Ishikawa (cell line): ENCODE measurements at regions not wholly inside any gene's neighbourhood (a gene's known extent, or its start where the extent isn't known, plus 50 kb on each side); places are given as distances from the start of the nearest gene placed in this dataset.

Experiments
- CREB1 ChIP-seq: IDR thresholded peaks from 2 replicates; pipeline ENCODE4 v1.6.1; 2012; ENCODE audit warnings: low read depth
- FOXM1 ChIP-seq: IDR thresholded peaks from 2 replicates; pipeline ENCODE4 v1.6.1; 2012; ENCODE audit warnings: low read depth, borderline replicate concordance
- NFIC ChIP-seq: IDR thresholded peaks from 2 replicates; pipeline ENCODE4 v1.6.1; 2012
- RAD21 ChIP-seq: IDR thresholded peaks from 2 replicates; pipeline ENCODE4 v1.6.1; 2012; ENCODE audit warnings: low read depth
- TAF1 ChIP-seq: IDR thresholded peaks from 2 replicates; pipeline ENCODE4 v1.6.1; 2012; ENCODE audit warnings: low read depth, mild to moderate bottlenecking
- YY1 ChIP-seq: IDR thresholded peaks from 2 replicates; pipeline ENCODE4 v1.6.1; 2012; ENCODE audit warnings: low read depth
- TF ChIP-seq, protein P1 (sequence below): IDR thresholded peaks from 2 replicates; pipeline ENCODE4 v1.6.1; 2012
- TF ChIP-seq, protein P2 (sequence below): IDR thresholded peaks from 2 replicates; pipeline ENCODE4 v1.6.1; 2012; ENCODE audit warnings: low read depth, mild to moderate bottlenecking

DNA sequence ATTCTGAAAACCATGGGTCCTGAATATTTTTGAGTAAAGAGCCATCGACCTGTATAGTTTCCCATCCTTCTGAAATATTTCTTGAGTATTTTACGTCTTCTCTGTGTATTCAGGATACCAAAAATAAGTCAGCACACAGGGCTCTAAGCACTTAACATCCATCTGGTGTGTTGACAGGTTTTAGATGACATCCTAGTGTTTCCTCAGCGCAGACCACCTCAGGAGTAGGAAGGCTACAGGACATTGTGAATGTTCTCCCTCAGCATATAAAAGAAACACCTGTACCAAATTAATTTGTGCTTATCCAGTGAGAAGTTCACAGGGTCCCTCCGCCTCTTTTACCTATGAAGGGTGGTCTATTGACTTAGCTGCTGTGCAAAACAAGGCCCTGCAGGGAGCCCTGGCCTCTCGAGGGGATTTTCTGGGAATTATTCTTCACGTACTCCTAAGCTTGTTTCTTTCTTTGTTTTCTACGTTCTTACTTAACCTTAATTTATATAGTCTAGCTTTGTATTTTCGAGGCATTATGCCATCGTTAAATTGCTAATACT is 241.8 kb downstream of the FBXO8 start:
- TF ChIP-seq YY1 (no peak), RAD21 (no peak), FOXM1 (no peak), TAF1 (no peak), NFIC (no peak), CREB1 (no peak)
- TF ChIP-seq, protein P1, sequence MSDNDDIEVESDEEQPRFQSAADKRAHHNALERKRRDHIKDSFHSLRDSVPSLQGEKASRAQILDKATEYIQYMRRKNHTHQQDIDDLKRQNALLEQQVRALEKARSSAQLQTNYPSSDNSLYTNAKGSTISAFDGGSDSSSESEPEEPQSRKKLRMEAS: no peak
- TF ChIP-seq, protein P2, sequence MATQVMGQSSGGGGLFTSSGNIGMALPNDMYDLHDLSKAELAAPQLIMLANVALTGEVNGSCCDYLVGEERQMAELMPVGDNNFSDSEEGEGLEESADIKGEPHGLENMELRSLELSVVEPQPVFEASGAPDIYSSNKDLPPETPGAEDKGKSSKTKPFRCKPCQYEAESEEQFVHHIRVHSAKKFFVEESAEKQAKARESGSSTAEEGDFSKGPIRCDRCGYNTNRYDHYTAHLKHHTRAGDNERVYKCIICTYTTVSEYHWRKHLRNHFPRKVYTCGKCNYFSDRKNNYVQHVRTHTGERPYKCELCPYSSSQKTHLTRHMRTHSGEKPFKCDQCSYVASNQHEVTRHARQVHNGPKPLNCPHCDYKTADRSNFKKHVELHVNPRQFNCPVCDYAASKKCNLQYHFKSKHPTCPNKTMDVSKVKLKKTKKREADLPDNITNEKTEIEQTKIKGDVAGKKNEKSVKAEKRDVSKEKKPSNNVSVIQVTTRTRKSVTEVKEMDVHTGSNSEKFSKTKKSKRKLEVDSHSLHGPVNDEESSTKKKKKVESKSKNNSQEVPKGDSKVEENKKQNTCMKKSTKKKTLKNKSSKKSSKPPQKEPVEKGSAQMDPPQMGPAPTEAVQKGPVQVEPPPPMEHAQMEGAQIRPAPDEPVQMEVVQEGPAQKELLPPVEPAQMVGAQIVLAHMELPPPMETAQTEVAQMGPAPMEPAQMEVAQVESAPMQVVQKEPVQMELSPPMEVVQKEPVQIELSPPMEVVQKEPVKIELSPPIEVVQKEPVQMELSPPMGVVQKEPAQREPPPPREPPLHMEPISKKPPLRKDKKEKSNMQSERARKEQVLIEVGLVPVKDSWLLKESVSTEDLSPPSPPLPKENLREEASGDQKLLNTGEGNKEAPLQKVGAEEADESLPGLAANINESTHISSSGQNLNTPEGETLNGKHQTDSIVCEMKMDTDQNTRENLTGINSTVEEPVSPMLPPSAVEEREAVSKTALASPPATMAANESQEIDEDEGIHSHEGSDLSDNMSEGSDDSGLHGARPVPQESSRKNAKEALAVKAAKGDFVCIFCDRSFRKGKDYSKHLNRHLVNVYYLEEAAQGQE: no peak
